GM12878 (cell line): ENCODE measurements at regions not wholly inside any gene's neighbourhood (a gene's known extent, or its start where the extent isn't known, plus 50 kb on each side); places are given as distances from the start of the nearest gene placed in this dataset.

Experiments used
- ATAC-seq: fragments of 200-7000 bp; cut with Tn5 transposase; 3 replicates; pipeline ENCODE4 v1.9.1; 2020; ENCODE audit warnings: mild to moderate bottlenecking, moderate library complexity
- BruUV-seq: library from RNA; stranded (reverse); fragments of 400-500 nt; replicated peaks from 2 replicates; lab custom pipeline; 2021; lab: Mats Ljungman, UMichigan
- CTCF ChIA-PET: fragments of 300-600 bp; sonication (Branson Sonifier 250); formaldehyde crosslinking; extraction: SDS; loops from one replicate; lab custom pipeline; 2021; ENCODE audit warnings: inconsistent platforms; lab: Yijun Ruan, JAX
- POLR2A ChIA-PET: fragments of 350-600 bp; formaldehyde crosslinking; extraction: SDS; loops from one replicate; lab custom pipeline; 2021; ENCODE audit warnings: inconsistent platforms; lab: Charles Lee
- RAD21 ChIA-PET: fragments of 300-600 bp; sonication (Branson Sonifier 250); formaldehyde crosslinking; loops from one replicate; lab custom pipeline; 2023; ENCODE audit warnings: antibody characterized with exemption; ENCODE audit not compliant: unreplicated experiment; lab: Charles Lee
- SMC1A ChIA-PET: fragments of 300-600 bp; sonication (Branson Sonifier 250); formaldehyde crosslinking; loops from one replicate; lab custom pipeline; 2023; ENCODE audit not compliant: unreplicated experiment, uncharacterized antibody; lab: Charles Lee
- DNase-seq: peaks from one replicate; pipeline ENCODE4 v3.0.0-alpha.2; 2011; ENCODE audit warnings: low read depth, low spot score
- FAIRE-seq: peaks from 3 replicates; lab custom pipeline; 2011; peaks lifted over from hg19 to GRCh38; lab: Jason Lieb, UNC
- H2AFZ ChIP-seq: 2 replicates; pipeline ENCODE4 v1.6.0; 2011; ENCODE audit warnings: low read depth, low read length, control low read depth; ENCODE audit not compliant: control insufficient read depth
- H3K27ac ChIP-seq: 2 replicates; pipeline ENCODE4 v1.5.1; 2011; ENCODE audit warnings: control low read depth; ENCODE audit not compliant: control insufficient read depth, insufficient read depth
- H3K27me3 ChIP-seq, 2 experiments: replicated peaks in 1 of 2; 2 replicates each; pipeline versions ENCODE4 v1.6.0 to v1.6.1; 2011; ENCODE audit warnings: low read length in 1 of 2; ENCODE audit not compliant: control insufficient read depth in 2 of 2, insufficient read depth in 2 of 2
- H3K36me3 ChIP-seq, 2 experiments: 2 replicates each; pipeline ENCODE4 v1.5.1; 2011; ENCODE audit warnings: low read length in 1 of 2; ENCODE audit not compliant: control insufficient read depth in 2 of 2, insufficient read depth in 2 of 2
- H3K4me1 ChIP-seq: 2 replicates; pipeline ENCODE4 v1.6.1; 2011; ENCODE audit warnings: mild to moderate bottlenecking, low read length, moderate library complexity, mixed read lengths; ENCODE audit not compliant: control insufficient read depth, insufficient read depth
- H3K4me2 ChIP-seq: 2 replicates; pipeline ENCODE4 v1.6.0; 2011; ENCODE audit warnings: control low read depth; ENCODE audit not compliant: control insufficient read depth, insufficient read depth
- H3K4me3 ChIP-seq: fragments of 200-600 bp; sonication (generic); 2 replicates; pipeline ENCODE4 v1.5.1; 2016
- H3K79me2 ChIP-seq: 2 replicates; pipeline ENCODE4 v1.6.0; 2011; ENCODE audit warnings: low read length; ENCODE audit not compliant: control insufficient read depth, insufficient read depth
- H3K9ac ChIP-seq: 2 replicates; pipeline ENCODE4 v1.8.0; 2011; ENCODE audit warnings: low read length, control low read depth, mixed read lengths; ENCODE audit not compliant: control insufficient read depth, insufficient read depth
- H3K9me3 ChIP-seq: replicated peaks from 3 replicates; pipeline ENCODE4 v1.5.1; 2011; ENCODE audit warnings: mild to moderate bottlenecking, low read length; ENCODE audit not compliant: control insufficient read depth, insufficient read depth
- H4K20me1 ChIP-seq: 2 replicates; pipeline ENCODE4 v1.6.0; 2011; ENCODE audit not compliant: control insufficient read depth, insufficient read depth
- BCL11A ChIP-seq: IDR thresholded peaks from 2 replicates; pipeline ENCODE4 v1.6.1; 2011; ENCODE audit warnings: low read depth, low read length
- BRCA1 ChIP-seq: IDR thresholded peaks from 2 replicates; pipeline ENCODE4 v1.6.1; 2011; ENCODE audit warnings: low read depth, low read length, improper control_type of control experiment
- E2F8 ChIP-seq: fragments of 450-650 bp; IDR thresholded peaks from 2 replicates; pipeline ENCODE4 v1.6.1; 2018; ENCODE audit warnings: mild to moderate bottlenecking, low read depth, moderate library complexity; ENCODE audit not compliant: partially characterized antibody
- EZH2 ChIP-seq: IDR thresholded peaks from 2 replicates; pipeline ENCODE4 v1.6.1; 2012; ENCODE audit warnings: low read depth, mild to moderate bottlenecking, control low read depth, inconsistent platforms, low read length, borderline replicate concordance; ENCODE audit not compliant: control insufficient read depth
- IRF5 ChIP-seq: fragments of 450-650 bp; IDR thresholded peaks from 2 replicates; pipeline ENCODE4 v1.6.1; 2017; ENCODE audit warnings: borderline replicate concordance
- NR2C1 ChIP-seq: fragments of 450-650 bp; IDR thresholded peaks from 2 replicates; pipeline ENCODE4 v1.6.1; 2017; ENCODE audit warnings: antibody characterized with exemption, mild to moderate bottlenecking, moderate library complexity
- NR2F1 ChIP-seq: fragments of 450-650 bp; conservative IDR thresholded peaks from 2 replicates; pipeline ENCODE4 v1.6.1; 2017; ENCODE audit warnings: mild to moderate bottlenecking
- PAX5 ChIP-seq: IDR thresholded peaks from 2 replicates; pipeline ENCODE4 v1.6.1; 2011; ENCODE audit warnings: low read depth, low read length, borderline replicate concordance
- PRDM15 ChIP-seq: fragments of 450-650 bp; formaldehyde crosslinking; IDR thresholded peaks from 2 replicates; pipeline ENCODE4 v1.4.0; 2020; ENCODE audit warnings: mild to moderate bottlenecking, moderate library complexity
- RELB ChIP-seq: fragments of 450-650 bp; IDR thresholded peaks from 2 replicates; pipeline ENCODE4 v1.6.1; 2017; ENCODE audit warnings: low read depth, mild to moderate bottlenecking, moderate library complexity
- SRF ChIP-seq, 2 experiments: IDR thresholded peaks; 2 replicates each; pipeline ENCODE4 v1.6.1; 2011; ENCODE audit warnings: low read depth in 2 of 2, low read length in 2 of 2, mild to moderate bottlenecking in 1 of 2, moderate library complexity in 1 of 2
- YBX1 ChIP-seq: fragments of 450-650 bp; IDR thresholded peaks from 2 replicates; pipeline ENCODE4 v1.6.1; 2016; ENCODE audit warnings: antibody characterized with exemption
- YY1 ChIP-seq: IDR thresholded peaks from 2 replicates; pipeline ENCODE4 v1.6.1; 2011; ENCODE audit warnings: low read depth, mild to moderate bottlenecking, low read length
- WGBS: methylation state at CpG from one replicate; pipeline ENCODE4 v1.1.6; 2016; ENCODE audit warnings: low lambda C conversion rate; ENCODE audit not compliant: insufficient replicate concordance, insufficient coverage; ENCODE audit errors: missing lambda C conversion rate; 5-methylcytosine and 5-hydroxymethylcytosine counted together
- in situ Hi-C: fragments of 300-500 bp; cut with MboI; formaldehyde crosslinking; loops from 9 replicates; pipeline ENCODE4 v1.14.3; 2018; ENCODE audit warnings: mixed read lengths
- intact Hi-C: fragments of 100-400 bp; cut with micrococcal nuclease; formaldehyde crosslinking; loops from one replicate; pipeline ENCODE4 v1.14.2; 2022; ENCODE audit not compliant: unreplicated experiment

- DNase-seq (peak; percentile 25), ATAC-seq (peak; percentile 92), FAIRE-seq (no peak)
- CTCF ChIA-PET = interaction anchor here (1.2 kb wide), 1 partner anchor 69 kb away, joined by 3 read pairs; no protein-coding TSS in a partner anchor
- in situ Hi-C loops = no loop called here
- H3K79me2 ChIP-seq = no peaks in the 10 kb centered on the region
- POLR2A ChIA-PET = interaction anchor here (0.6 kb wide), 3 partner anchors 24 to 60 kb away, joined by 3 read pairs; no protein-coding TSS in a partner anchor
- RAD21 ChIA-PET = interaction anchor here (0.8 to 1.5 kb wide), 5 partner anchors 22 to 320 kb away, joined by 3 to 7 read pairs (median 3); no protein-coding TSS in a partner anchor
- SMC1A ChIA-PET = interaction anchor here (0.7 to 3.1 kb wide), 6 partner anchors 9 to 65 kb away, joined by 3 to 26 read pairs (median 4); no protein-coding TSS in a partner anchor
- WGBS = 14% methylated on average over 3 of the region's 3 CpGs
- no peak overlapping the region for H2AFZ ChIP-seq
- H3K36me3 ChIP-seq = no peaks in the 10 kb centered on the region
- no TSS peak for BruUV-seq
- H3K4me3 ChIP-seq = no peak overlapping the region
- intact Hi-C loops = no loop called here
- no peaks in the 10 kb centered on the region for H4K20me1 ChIP-seq
- no peak overlapping the region for H3K9ac ChIP-seq
- no peak overlapping the region for H3K4me2 ChIP-seq
- H3K27me3 ChIP-seq = no peaks in the 10 kb centered on the region
- H3K9me3 ChIP-seq = no peaks in the 10 kb centered on the region
- H3K27ac ChIP-seq = no peak overlapping the region
- no peaks in the 10 kb centered on the region for H3K4me1 ChIP-seq
- TF ChIP-seq RELB (peak; percentile 81; the same call in 1 of the 2 replicates), YBX1 (no peak), NR2F1 (0 out of 2 replicates have a peak, but pooled peaks have one; percentile 25), IRF5 (no peak), SRF (IDR thresholded peaks at IDR 0.05; ENCODE audit: low read depth in 2 of 2, low read length in 2 of 2) (no peak), PAX5 (no peak), NR2C1 (no peak), PRDM15 (CRISPR knock-in tag) (no peak), EZH2 (no peak), E2F8 (no peak), BCL11A (peak; percentile 28; the same call in 1 of the 2 replicates), YY1 (no peak), BRCA1 (no peak)
These were observed 384.3 kb downstream of the SEC16B start for GRCh38 chr1:177585302-177586220.
